ENCODE measurements at regions not wholly inside any gene's neighbourhood (a gene's known extent, or its start where the extent isn't known, plus 50 kb on each side); places are given as distances from the start of the nearest gene placed in this dataset.

DNA sequence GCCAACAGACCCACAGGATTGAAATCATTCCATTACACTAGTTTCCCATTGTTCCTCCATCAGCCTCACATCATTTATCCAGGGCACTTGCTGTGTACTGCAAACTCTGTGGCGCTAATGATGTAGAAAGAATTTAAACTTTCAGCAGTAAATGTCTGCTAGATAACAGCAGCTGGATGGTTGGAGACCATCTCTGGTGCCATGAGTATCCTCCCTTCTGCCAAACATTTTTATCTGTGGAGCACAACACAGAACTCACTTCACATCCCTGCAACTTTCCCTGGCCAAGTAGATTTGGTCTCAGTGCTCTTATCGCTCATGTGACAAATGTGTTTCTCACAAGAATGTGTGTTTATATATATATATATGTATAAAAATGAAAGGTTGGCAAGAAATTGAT is 481.9 kb downstream of the FGF9 start:
- TF ChIP-seq, protein P1, sequence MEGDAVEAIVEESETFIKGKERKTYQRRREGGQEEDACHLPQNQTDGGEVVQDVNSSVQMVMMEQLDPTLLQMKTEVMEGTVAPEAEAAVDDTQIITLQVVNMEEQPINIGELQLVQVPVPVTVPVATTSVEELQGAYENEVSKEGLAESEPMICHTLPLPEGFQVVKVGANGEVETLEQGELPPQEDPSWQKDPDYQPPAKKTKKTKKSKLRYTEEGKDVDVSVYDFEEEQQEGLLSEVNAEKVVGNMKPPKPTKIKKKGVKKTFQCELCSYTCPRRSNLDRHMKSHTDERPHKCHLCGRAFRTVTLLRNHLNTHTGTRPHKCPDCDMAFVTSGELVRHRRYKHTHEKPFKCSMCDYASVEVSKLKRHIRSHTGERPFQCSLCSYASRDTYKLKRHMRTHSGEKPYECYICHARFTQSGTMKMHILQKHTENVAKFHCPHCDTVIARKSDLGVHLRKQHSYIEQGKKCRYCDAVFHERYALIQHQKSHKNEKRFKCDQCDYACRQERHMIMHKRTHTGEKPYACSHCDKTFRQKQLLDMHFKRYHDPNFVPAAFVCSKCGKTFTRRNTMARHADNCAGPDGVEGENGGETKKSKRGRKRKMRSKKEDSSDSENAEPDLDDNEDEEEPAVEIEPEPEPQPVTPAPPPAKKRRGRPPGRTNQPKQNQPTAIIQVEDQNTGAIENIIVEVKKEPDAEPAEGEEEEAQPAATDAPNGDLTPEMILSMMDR (conservative IDR thresholded peaks at IDR 0.05; ENCODE audit: low read length) = no peak
- no peak for DNase-seq (ENCODE audit: low read depth)
- H3K4me3 ChIP-seq (ENCODE audit: low read length) = no peak overlapping the region

DNA sequence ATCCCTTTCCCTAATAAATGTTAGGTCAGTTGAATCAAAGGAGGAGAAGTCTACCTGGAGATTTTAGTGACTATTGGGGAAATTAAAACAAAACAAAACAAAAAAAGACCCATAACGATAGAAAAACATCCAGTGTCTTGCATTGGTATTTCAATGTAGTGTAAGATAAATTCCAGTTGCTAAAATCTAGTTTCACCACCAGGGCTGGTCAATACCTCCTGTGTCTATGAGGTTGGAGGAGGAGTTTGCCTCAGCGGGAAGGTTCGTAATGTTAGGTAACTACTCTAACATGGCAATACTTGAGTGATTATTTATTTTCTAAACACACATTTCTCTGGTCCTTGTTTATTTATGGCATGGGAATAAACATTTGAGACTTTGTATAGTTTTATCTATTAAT is 483.2 kb downstream of the FGF9 start:
- TF ChIP-seq, protein P1 (conservative IDR thresholded peaks at IDR 0.05; ENCODE audit: low read length) = no peak
- DNase-seq (ENCODE audit: low read depth) = no peak
- H3K4me3 ChIP-seq (ENCODE audit: low read length) = no peak overlapping the region

DNA sequence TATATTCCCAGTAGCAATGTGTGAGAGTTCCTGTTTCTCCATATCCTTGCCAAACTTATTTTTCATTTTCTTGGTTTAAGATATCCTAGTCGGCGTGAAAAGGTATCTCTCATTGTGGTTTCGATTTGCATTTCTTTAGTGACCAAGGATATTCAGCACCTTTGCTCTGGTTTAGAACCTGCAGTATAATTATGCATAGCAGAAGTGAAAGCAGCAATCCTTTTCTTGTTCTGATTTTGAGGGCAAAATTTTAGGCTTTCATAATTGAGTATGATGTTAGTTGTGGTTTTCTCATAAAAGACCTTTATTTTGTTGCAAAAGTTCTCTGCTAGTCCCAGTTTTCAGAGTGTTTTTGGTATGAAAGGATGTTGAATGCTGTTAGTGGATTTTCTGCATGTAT is 491.0 kb downstream of the FGF9 start:
- no peak for DNase-seq (ENCODE audit: low read depth)
- H3K4me3 ChIP-seq (ENCODE audit: low read length) = no peak overlapping the region
- TF ChIP-seq, protein P1 (conservative IDR thresholded peaks at IDR 0.05; ENCODE audit: low read length) = no peak

DNA sequence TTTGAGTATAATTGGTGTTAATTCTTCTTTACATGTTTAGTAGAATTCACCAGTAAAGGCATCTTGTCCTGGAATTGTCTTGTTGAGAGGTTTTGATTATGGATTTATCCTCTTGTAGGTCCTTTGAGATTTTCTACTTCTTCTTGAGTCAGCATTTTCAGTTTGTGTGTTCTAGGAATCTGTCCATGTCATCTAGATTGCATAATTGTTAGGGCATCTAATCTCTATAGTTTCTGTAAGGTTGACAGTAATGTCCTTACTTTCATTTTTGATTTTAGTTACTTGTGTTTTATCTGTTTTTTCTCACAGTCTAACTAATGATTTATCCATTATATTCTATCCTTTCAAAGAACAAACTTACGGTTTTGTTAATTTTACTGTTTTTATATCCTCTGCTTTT is 492.0 kb downstream of the FGF9 start:
- DNase-seq (ENCODE audit: low read depth) = no peak
- TF ChIP-seq, protein P1 (conservative IDR thresholded peaks at IDR 0.05; ENCODE audit: low read length) = no peak
- no peak overlapping the region for H3K4me3 ChIP-seq (ENCODE audit: low read length)

DNA sequence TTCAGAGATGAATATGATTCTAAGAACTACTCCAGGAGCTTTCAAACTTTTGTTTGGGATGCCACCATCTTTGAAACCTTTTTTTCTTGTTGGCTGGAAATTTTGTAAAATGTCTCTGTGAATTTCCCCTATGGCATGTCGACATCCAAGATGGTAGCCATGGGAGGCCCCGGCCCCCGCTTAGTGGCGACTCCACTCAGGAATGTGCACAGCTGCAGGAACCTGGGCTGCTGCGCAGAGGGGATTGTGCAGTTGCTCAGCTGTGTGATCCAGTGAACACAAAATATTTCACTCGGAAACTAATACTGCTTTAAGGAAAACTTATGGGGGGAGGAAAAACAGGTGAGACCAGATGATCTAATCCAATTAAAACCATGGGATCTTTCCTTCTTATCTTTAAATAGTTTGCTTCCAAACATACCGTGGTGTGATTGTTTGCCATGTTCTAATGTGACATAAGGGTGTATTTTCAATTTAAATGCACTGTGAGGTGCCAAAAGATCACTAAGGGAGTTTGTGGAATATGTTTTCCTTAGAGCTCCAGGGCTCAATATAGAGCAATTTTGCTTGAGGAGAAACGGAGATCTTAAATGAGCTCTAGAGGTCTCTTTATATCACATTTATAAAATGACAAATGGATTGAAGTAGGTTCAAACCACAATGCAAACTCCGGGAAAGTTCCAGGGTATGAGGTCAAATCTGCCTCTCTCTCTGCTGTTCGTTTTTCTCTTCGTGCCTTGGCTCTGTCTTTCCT is 497.7 kb downstream of the FGF9 start:
- no peak overlapping the region for H3K4me3 ChIP-seq (ENCODE audit: low read length)
- DNase-seq (ENCODE audit: low read depth) = no peak
- TF ChIP-seq, protein P1 (conservative IDR thresholded peaks at IDR 0.05; ENCODE audit: low read length) = no peak

DNA sequence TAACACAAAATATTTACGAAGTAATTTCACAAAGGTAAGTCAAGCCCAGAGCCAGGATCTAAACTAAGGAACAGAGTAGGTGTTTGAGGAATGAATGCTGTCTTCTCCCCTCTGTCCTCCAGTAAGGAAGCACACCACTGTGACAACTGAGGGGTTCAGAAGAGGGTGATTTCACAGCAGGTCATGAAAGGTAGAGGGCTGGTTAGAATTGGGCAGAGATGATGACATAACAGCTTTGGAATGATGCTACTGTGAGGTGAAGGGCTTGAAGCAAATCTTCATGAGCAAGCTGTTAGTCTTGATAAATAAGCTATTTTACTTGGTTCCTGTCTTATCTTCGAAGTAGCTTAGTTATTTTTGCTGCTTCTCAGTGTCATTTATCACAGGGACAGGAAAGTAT is 498.6 kb downstream of the FGF9 start:
- no peak overlapping the region for H3K4me3 ChIP-seq (ENCODE audit: low read length)
- DNase-seq (ENCODE audit: low read depth) = no peak
- TF ChIP-seq, protein P1 (conservative IDR thresholded peaks at IDR 0.05; ENCODE audit: low read length) = no peak

DNA sequence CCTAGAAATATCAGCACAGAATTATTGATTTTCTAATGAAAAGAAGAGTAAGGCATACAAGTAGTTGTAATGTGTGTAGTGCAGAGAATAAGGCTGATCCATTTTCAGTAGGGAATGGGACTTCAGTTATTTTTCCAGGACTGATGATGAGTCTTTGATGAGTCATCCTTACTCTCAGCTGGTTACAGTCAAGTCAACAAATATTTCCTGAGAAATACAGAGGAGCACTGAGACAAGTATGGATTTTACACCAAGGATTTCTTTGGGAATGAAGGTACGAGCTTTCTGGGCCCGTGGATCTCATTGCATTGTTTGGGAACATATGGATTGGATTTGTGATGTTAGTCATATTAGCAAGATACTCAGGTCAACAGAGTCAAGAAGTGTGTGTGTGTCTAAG is 502.7 kb downstream of the FGF9 start:
- TF ChIP-seq, protein P1 (conservative IDR thresholded peaks at IDR 0.05; ENCODE audit: low read length) = no peak
- peak; percentile 66 for DNase-seq (ENCODE audit: low read depth)
- H3K4me3 ChIP-seq (ENCODE audit: low read length) = no peak overlapping the region

All from AG10803 (cell line).